ENCODE measurements at regions not wholly inside any gene's neighbourhood (a gene's known extent, or its start where the extent isn't known, plus 50 kb on each side); places are given as distances from the start of the nearest gene placed in this dataset.

GRCh38 chr10:9613338-9614075 lies 1404.2 kb upstream of the CELF2 start:
- DNase-seq (ENCODE audit: low spot score in 2 of 2) = no peak
- Histone ChIP-seq H3K4me1 (no peaks in the 10 kb centered on the region), H3K9me3 (no peaks in the 10 kb centered on the region), H3K27me3 (ENCODE audit: low read depth) (no peaks in the 10 kb centered on the region), H3K4me3 (no peak overlapping the region), H3K36me3 (replicated peaks) (no peaks in the 10 kb centered on the region)
- in situ Hi-C loops (cut with MboI; ENCODE audit: low sequenced_read_pairs) = no loop called here

- Histone ChIP-seq H3K27me3 (ENCODE audit: low read depth) (no peaks in the 10 kb centered on the region), H3K4me1 (no peaks in the 10 kb centered on the region), H3K9me3 (no peaks in the 10 kb centered on the region), H3K4me3 (no peak overlapping the region), H3K36me3 (replicated peaks) (no peaks in the 10 kb centered on the region)
- no peak for DNase-seq (ENCODE audit: low spot score in 2 of 2)
- in situ Hi-C loops (cut with MboI; ENCODE audit: low sequenced_read_pairs) = no loop called here
Measured at GRCh38 chr10:9615189-9615588, 1402.5 kb upstream of the CELF2 start.

DNA sequence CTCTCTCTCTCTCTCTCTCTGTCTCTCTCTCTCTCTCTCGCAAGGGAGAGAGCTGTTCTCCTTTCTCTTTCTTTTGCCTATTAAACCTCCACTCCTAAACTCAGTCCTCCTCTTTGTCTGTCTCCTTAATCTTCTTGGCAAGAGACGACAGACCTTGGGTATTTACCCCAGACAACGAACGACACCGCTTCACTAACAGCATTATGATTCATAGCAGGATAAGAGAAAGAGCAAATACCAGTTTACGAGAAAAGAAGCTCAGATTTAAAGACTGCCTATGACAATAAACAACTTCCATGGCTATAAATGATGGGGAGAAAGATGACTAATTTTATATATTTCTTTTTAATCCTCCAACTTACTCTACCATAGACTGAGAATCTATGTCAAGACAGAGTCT lies 1396.5 kb upstream of the CELF2 start:
- Histone ChIP-seq H3K27me3 (ENCODE audit: low read depth) (no peaks in the 10 kb centered on the region), H3K4me3 (no peak overlapping the region), H3K4me1 (no peaks in the 10 kb centered on the region), H3K9me3 (no peaks in the 10 kb centered on the region), H3K36me3 (replicated peaks) (no peaks in the 10 kb centered on the region)
- no peak for DNase-seq (ENCODE audit: low spot score in 2 of 2)
- in situ Hi-C loops (cut with MboI; ENCODE audit: low sequenced_read_pairs) = no loop called here

GRCh38 chr10:9625304-9625703 lies 1392.4 kb upstream of the CELF2 start:
- peaks cover 4% of the 10 kb centered on the region; the same call in 1 of the 2 replicates for H3K4me1 ChIP-seq
- H3K27me3 ChIP-seq (ENCODE audit: low read depth) = no peaks in the 10 kb centered on the region
- no peak for DNase-seq (ENCODE audit: low spot score in 2 of 2)
- no peaks in the 10 kb centered on the region for H3K36me3 ChIP-seq (replicated peaks)
- in situ Hi-C loops (cut with MboI; ENCODE audit: low sequenced_read_pairs) = no loop called here
- H3K4me3 ChIP-seq = no peak overlapping the region
- H3K9me3 ChIP-seq = no peaks in the 10 kb centered on the region; the same call in 1 of the 2 replicates

GRCh38 chr10:9634466-9634865 lies 1383.2 kb upstream of the CELF2 start:
- H3K27me3 ChIP-seq (ENCODE audit: low read depth) = no peaks in the 10 kb centered on the region
- no peak for DNase-seq (ENCODE audit: low spot score in 2 of 2)
- H3K4me1 ChIP-seq = no peaks in the 10 kb centered on the region
- no peaks in the 10 kb centered on the region; the same call in 1 of the 2 replicates for H3K9me3 ChIP-seq
- H3K36me3 ChIP-seq (replicated peaks) = no peaks in the 10 kb centered on the region
- H3K4me3 ChIP-seq = no peak overlapping the region
- in situ Hi-C loops (cut with MboI; ENCODE audit: low sequenced_read_pairs) = no loop called here

DNA sequence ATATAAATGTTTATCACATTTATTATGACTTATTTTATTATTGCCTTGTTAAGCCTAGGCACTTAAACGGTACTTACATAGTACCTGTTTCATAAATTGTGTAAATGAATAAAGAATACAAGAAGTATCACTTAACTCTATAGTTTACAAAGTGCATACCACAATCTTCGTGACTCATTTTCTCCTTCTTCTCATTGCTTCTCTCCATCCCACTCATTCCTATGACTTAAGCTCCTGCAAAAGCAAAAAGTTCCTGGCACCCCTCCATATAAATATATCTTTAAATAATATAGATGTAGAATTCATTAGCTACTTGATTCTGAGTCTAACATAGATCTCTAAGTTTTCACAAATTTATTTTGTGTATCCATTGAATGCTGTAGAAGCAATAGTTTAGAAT lies 1382.0 kb upstream of the CELF2 start:
- Histone ChIP-seq H3K4me1 (no peaks in the 10 kb centered on the region), H3K27me3 (ENCODE audit: low read depth) (no peaks in the 10 kb centered on the region), H3K4me3 (no peak overlapping the region), H3K36me3 (replicated peaks) (no peaks in the 10 kb centered on the region), H3K9me3 (no peaks in the 10 kb centered on the region; the same call in 1 of the 2 replicates)
- DNase-seq (ENCODE audit: low spot score in 2 of 2) = no peak
- in situ Hi-C loops (cut with MboI; ENCODE audit: low sequenced_read_pairs) = no loop called here

GRCh38 chr10:9636216-9636615 lies 1381.5 kb upstream of the CELF2 start:
- in situ Hi-C loops (cut with MboI; ENCODE audit: low sequenced_read_pairs) = no loop called here
- DNase-seq (ENCODE audit: low spot score in 2 of 2) = no peak

DNA sequence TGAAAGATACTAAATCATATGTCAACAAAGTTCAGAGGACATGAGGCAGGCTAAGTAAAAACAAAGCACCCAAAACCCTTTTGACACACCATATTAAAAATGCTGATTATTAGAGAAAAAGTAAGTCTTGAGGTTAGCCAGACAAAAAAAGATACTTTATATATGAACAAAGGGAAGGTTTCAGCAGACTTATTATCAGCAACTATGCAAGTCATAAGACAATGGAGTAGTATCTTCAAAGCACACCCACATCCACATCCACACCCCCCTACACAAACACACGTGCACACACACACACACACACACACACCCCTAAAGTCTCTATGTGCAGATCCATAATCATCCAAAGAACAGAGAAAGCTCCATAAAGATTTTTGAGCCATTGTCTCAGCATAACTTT lies 1373.9 kb upstream of the CELF2 start:
- no peaks in the 10 kb centered on the region for H3K9me3 ChIP-seq
- peaks cover 10% of the 10 kb centered on the region for H3K4me1 ChIP-seq
- no peaks in the 10 kb centered on the region for H3K27me3 ChIP-seq (ENCODE audit: low read depth)
- no peak for DNase-seq (ENCODE audit: low spot score in 2 of 2)
- H3K36me3 ChIP-seq (replicated peaks) = no peaks in the 10 kb centered on the region
- H3K4me3 ChIP-seq = no peak overlapping the region
- in situ Hi-C loops (cut with MboI; ENCODE audit: low sequenced_read_pairs) = no loop called here

More at GRCh38 chr10:9636216-9636615, 1381.5 kb upstream of the CELF2 start:
- H3K9me3 ChIP-seq = no peaks in the 10 kb centered on the region; the same call in 1 of the 2 replicates
- H3K36me3 ChIP-seq (replicated peaks) = no peaks in the 10 kb centered on the region
- no peaks in the 10 kb centered on the region for H3K27me3 ChIP-seq (ENCODE audit: low read depth)
- no peak overlapping the region for H3K4me3 ChIP-seq
- no peaks in the 10 kb centered on the region for H3K4me1 ChIP-seq

GRCh38 chr10:9645404-9645803 lies 1372.3 kb upstream of the CELF2 start:
- no peaks in the 10 kb centered on the region for H3K27me3 ChIP-seq (ENCODE audit: low read depth)
- peaks cover 10% of the 10 kb centered on the region for H3K4me1 ChIP-seq
- H3K36me3 ChIP-seq (replicated peaks) = no peaks in the 10 kb centered on the region
- H3K4me3 ChIP-seq = no peak overlapping the region
- in situ Hi-C loops (cut with MboI; ENCODE audit: low sequenced_read_pairs) = no loop called here
- no peak for DNase-seq (ENCODE audit: low spot score in 2 of 2)
- H3K9me3 ChIP-seq = no peaks in the 10 kb centered on the region

GRCh38 chr10:9645928-9646600 lies 1371.6 kb upstream of the CELF2 start:
- Histone ChIP-seq H3K4me1 (peaks cover 11% of the 10 kb centered on the region), H3K36me3 (replicated peaks) (no peaks in the 10 kb centered on the region), H3K27me3 (ENCODE audit: low read depth) (no peaks in the 10 kb centered on the region), H3K4me3 (no peak overlapping the region), H3K9me3 (no peaks in the 10 kb centered on the region)
- in situ Hi-C loops (cut with MboI; ENCODE audit: low sequenced_read_pairs) = no loop called here
- peak; percentile 13 to 92 for DNase-seq (ENCODE audit: low spot score in 2 of 2)

- peaks cover 4% of the 10 kb centered on the region; the same call in 1 of the 2 replicates for H3K4me1 ChIP-seq
- in situ Hi-C loops (cut with MboI; ENCODE audit: low sequenced_read_pairs) = no loop called here
- DNase-seq (ENCODE audit: low spot score in 2 of 2) = no peak
- no peak overlapping the region for H3K4me3 ChIP-seq
- H3K36me3 ChIP-seq (replicated peaks) = no peaks in the 10 kb centered on the region
- no peaks in the 10 kb centered on the region for H3K9me3 ChIP-seq
- H3K27me3 ChIP-seq (ENCODE audit: low read depth) = no peaks in the 10 kb centered on the region
Measured at GRCh38 chr10:9654261-9654660, 1363.4 kb upstream of the CELF2 start.

- H3K4me3 ChIP-seq = no peak overlapping the region
- no peaks in the 10 kb centered on the region for H3K27me3 ChIP-seq (ENCODE audit: low read depth)
- no peak for DNase-seq (ENCODE audit: low spot score in 2 of 2)
- no peaks in the 10 kb centered on the region for H3K4me1 ChIP-seq
- in situ Hi-C loops (cut with MboI; ENCODE audit: low sequenced_read_pairs) = no loop called here
- H3K9me3 ChIP-seq = no peaks in the 10 kb centered on the region
- no peaks in the 10 kb centered on the region for H3K36me3 ChIP-seq (replicated peaks)
Measured at GRCh38 chr10:9656386-9656785, 1361.3 kb upstream of the CELF2 start.

DNA sequence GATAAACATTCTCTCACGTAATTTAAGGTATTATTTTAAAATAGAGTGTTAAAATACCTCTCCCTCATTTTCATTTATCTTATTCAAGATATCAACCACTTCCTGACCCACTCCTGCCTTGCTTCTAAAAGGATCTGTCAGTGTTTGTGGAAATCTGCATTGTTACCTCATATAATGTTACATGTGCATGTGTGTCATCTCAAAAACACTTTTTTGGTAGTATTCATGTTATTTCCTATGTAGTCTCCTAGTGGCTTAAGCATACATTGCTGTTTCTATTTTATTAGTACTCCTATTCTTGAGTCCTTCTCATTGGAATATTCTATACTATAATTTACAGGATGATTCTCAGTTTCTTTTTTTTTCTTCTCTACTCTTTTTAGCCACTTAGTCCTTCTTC lies 1360.7 kb upstream of the CELF2 start:
- no peaks in the 10 kb centered on the region for H3K4me1 ChIP-seq
- no peaks in the 10 kb centered on the region for H3K9me3 ChIP-seq
- in situ Hi-C loops (cut with MboI; ENCODE audit: low sequenced_read_pairs) = no loop called here
- no peak overlapping the region for H3K4me3 ChIP-seq
- H3K27me3 ChIP-seq (ENCODE audit: low read depth) = no peaks in the 10 kb centered on the region
- DNase-seq (ENCODE audit: low spot score in 2 of 2) = no peak
- H3K36me3 ChIP-seq (replicated peaks) = no peaks in the 10 kb centered on the region

GRCh38 chr10:9657530-9657929 lies 1360.1 kb upstream of the CELF2 start:
- H3K9me3 ChIP-seq = no peaks in the 10 kb centered on the region
- no peaks in the 10 kb centered on the region for H3K36me3 ChIP-seq (replicated peaks)
- in situ Hi-C loops (cut with MboI; ENCODE audit: low sequenced_read_pairs) = no loop called here
- H3K27me3 ChIP-seq (ENCODE audit: low read depth) = no peaks in the 10 kb centered on the region
- no peak for DNase-seq (ENCODE audit: low spot score in 2 of 2)
- no peaks in the 10 kb centered on the region for H3K4me1 ChIP-seq
- H3K4me3 ChIP-seq = no peak overlapping the region

Data from HAP-1 (cell line).